ENCODE measurements at regions not wholly inside any gene's neighbourhood (a gene's known extent, or its start where the extent isn't known, plus 50 kb on each side); places are given as distances from the start of the nearest gene placed in this dataset.

DNA sequence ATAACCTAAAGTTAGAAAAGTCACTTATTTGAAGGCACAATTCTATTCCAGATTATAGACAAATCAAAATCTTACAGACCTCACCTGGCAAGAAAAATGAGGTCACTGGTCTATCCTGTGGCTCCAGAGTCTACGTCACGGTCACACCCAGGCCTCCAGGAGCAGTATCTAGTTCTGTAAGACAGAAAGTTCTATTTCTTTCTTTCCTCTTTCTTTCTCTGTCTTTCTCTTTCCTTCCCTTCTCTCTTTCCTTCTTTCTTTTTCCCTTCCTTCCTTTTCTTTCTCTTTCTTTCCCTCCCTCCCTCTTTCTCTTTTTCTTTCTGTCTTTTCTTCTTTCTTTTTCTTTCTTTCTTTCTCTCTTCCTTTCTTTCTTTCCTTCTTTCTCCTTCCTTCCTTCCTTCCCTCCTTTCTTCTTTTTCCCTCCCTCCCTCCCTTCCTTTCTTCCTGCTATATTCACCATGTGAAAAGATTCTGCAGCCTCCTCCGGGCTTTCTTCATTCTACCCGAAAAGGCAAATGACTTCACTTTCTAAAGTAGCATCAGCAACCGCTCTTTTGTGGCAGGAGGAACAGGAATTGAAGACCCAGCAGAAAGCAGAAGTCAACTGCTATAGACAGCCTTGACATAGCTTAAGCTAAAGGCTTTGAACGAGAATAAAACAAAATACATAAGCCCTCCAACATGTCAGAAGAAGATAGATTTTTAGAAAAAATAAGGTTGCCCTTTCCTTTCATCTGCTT lies 83.9 kb upstream of the SIRPG start:
- Histone ChIP-seq H3K36me3 (ENCODE audit: control insufficient read depth, insufficient read depth, low read length) (no peaks in the 10 kb centered on the region), H3K27ac (ENCODE audit: low read depth, low read length) (no peak overlapping the region), H3K4me1 (ENCODE audit: control insufficient read depth, insufficient read depth, low read length) (no peaks in the 10 kb centered on the region), H3K27me3 (ENCODE audit: control insufficient read depth, insufficient read depth, low read length, poor library complexity, severe bottlenecking) (no peaks in the 10 kb centered on the region), H3K9me3 (ENCODE audit: control insufficient read depth, low read length) (no peaks in the 10 kb centered on the region), H3K9ac (ENCODE audit: extremely low read depth, low read length, poor library complexity, severe bottlenecking) (no peak overlapping the region), H3K4me3 (ENCODE audit: low read length) (no peak overlapping the region)
- Mint-ChIP-seq H3K4me1 (peaks cover 10% of the 10 kb centered on the region), H3K36me3 (ENCODE audit: low read depth) (no peaks in the 10 kb centered on the region), H3K27ac (no peak overlapping the region), H3K4me3 (no peak overlapping the region), H3K9me3 (no peaks in the 10 kb centered on the region), H3K27me3 (ENCODE audit: insufficient read depth) (no peaks in the 10 kb centered on the region)
- no peak for DNase-seq
- 89% methylated on average over 3 to 6 of the region's 6 CpGs for WGBS, 2 experiments (ENCODE audit: insufficient coverage in 1 of 2, insufficient read length in 1 of 2)
- TF ChIP-seq CTCF (conservative IDR thresholded peaks at IDR 0.05) = no peak

GRCh38 chr20:1737134-1737533 lies 79.6 kb upstream of the SIRPG start:
- no peak for DNase-seq
- Histone ChIP-seq H3K27ac (ENCODE audit: low read depth, low read length) (no peak overlapping the region), H3K36me3 (ENCODE audit: control insufficient read depth, insufficient read depth, low read length) (no peaks in the 10 kb centered on the region), H3K9me3 (ENCODE audit: control insufficient read depth, low read length) (no peaks in the 10 kb centered on the region), H3K27me3 (ENCODE audit: control insufficient read depth, insufficient read depth, low read length, poor library complexity, severe bottlenecking) (no peaks in the 10 kb centered on the region), H3K9ac (ENCODE audit: extremely low read depth, low read length, poor library complexity, severe bottlenecking) (no peak overlapping the region), H3K4me3 (ENCODE audit: low read length) (no peak overlapping the region), H3K4me1 (ENCODE audit: control insufficient read depth, insufficient read depth, low read length) (no peaks in the 10 kb centered on the region)
- Mint-ChIP-seq H3K27me3 (ENCODE audit: insufficient read depth) (peaks cover 3% of the 10 kb centered on the region), H3K36me3 (ENCODE audit: low read depth) (no peaks in the 10 kb centered on the region), H3K4me3 (no peak overlapping the region), H3K9me3 (no peaks in the 10 kb centered on the region), H3K4me1 (peaks cover 13% of the 10 kb centered on the region), H3K27ac (no peak overlapping the region)
- WGBS, 2 experiments (ENCODE audit: insufficient coverage in 1 of 2, insufficient read length in 1 of 2) = no CpG with 5 or more reads among the region's 1 CpG
- TF ChIP-seq CTCF (conservative IDR thresholded peaks at IDR 0.05) = no peak

DNA sequence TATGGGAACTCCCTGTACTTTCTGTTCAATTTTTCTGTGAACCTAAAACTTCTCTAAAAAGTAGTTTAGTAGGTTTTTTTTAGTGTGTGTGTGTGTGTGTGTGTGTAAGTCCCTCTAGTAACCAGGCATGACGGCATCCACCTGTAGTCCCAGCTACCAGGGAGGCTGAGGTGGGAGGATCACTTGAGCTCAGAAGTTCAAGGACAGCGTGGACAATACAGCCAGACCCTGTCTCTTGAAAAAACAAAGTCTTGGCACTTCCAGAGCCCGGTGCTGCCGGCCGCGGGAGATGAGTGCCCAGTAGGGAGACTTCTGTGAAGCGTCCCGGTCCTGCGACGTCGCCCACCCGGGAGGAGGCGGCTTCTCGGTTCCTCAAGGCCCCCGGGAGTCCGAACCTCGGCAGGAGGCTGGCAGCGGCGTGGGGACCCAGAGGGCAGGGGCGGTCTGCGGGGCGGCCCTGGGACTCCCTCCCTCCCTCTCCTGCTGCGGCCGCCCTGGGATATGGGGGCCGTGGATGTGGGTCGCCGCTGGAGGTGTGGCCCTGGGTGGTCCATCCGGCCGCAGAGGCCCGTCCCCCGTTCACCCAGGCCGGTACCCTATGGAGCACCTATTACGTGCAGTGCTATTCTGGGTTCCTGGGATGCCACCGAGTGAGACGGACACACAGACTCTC lies 78.0 kb upstream of the SIRPG start:
- peaks cover 25% of the 10 kb centered on the region for H3K4me1 Mint-ChIP-seq
- H3K27ac ChIP-seq (ENCODE audit: low read depth, low read length) = no peak overlapping the region
- H3K9ac ChIP-seq (ENCODE audit: extremely low read depth, low read length, poor library complexity, severe bottlenecking) = no peak overlapping the region
- peaks cover 3% of the 10 kb centered on the region for H3K27me3 Mint-ChIP-seq (ENCODE audit: insufficient read depth)
- no peak for TF ChIP-seq CTCF (conservative IDR thresholded peaks at IDR 0.05)
- H3K9me3 ChIP-seq (ENCODE audit: control insufficient read depth, low read length) = no peaks in the 10 kb centered on the region
- no peak for DNase-seq
- H3K4me3 ChIP-seq (ENCODE audit: low read length) = no peak overlapping the region
- no peaks in the 10 kb centered on the region for H3K36me3 Mint-ChIP-seq (ENCODE audit: low read depth)
- H3K27ac Mint-ChIP-seq = no peak overlapping the region
- no peak overlapping the region for H3K4me3 Mint-ChIP-seq
- H3K9me3 Mint-ChIP-seq = no peaks in the 10 kb centered on the region
- H3K4me1 ChIP-seq (ENCODE audit: control insufficient read depth, insufficient read depth, low read length) = no peaks in the 10 kb centered on the region
- 92 to 96% methylated on average over 19 to 35 of the region's 35 CpGs for WGBS, 2 experiments (ENCODE audit: insufficient coverage in 1 of 2, insufficient read length in 1 of 2)
- no peaks in the 10 kb centered on the region for H3K27me3 ChIP-seq (ENCODE audit: control insufficient read depth, insufficient read depth, low read length, poor library complexity, severe bottlenecking)
- no peaks in the 10 kb centered on the region for H3K36me3 ChIP-seq (ENCODE audit: control insufficient read depth, insufficient read depth, low read length)
